Vagina (tissue), 2 donors: ENCODE measurements at regions not wholly inside any gene's neighbourhood (a gene's known extent, or its start where the extent isn't known, plus 50 kb on each side); places are given as distances from the start of the nearest gene placed in this dataset.

Experiments
- CTCF ChIP-seq, 3 experiments: fragments of 450-650 bp in 2 of 3; fragments of 200-600 bp in 1 of 3; sonication (generic) in 1 of 3; IDR thresholded peaks; one replicate each; pipeline ENCODE4 v1.5.1; 2017 to 2019; ENCODE audit warnings: antibody characterized with exemption in 3 of 3, mild to moderate bottlenecking in 2 of 3, moderate library complexity in 2 of 3
- POLR2A ChIP-seq, 2 donors: fragments of 450-650 bp; IDR thresholded peaks; one replicate each; pipeline ENCODE4 v1.6.1; 2017; ENCODE audit warnings: antibody characterized with exemption in 2 of 2, mild to moderate bottlenecking in 2 of 2, moderate library complexity in 2 of 2
- POLR2AphosphoS5 ChIP-seq, 2 donors: sonication (generic); formaldehyde crosslinking; IDR thresholded peaks; one replicate each; pipeline ENCODE4 v1.9.0; 2017; ENCODE audit warnings: antibody characterized with exemption in 2 of 2, mild to moderate bottlenecking in 2 of 2, low read depth in 1 of 2; ENCODE audit not compliant: insufficient read depth in 1 of 2

DNA sequence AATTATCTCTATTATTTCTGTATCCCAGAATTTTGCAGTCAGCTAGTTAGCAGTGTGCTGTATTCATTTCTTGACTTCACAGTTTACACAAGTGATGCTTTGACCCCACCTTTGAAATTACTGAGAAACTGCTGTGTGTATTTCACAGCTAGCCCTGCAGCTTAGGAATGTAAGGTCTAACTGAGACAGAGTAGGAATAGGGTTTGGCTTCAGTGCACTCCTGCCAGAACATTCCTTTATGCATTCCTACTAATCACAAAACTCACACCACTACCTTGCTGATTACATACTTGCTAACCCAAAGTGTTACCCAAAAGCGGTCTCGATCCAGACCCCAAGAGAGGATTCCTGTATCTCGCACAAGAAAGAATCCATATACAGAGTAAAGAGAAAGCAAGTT, 551.8 kb downstream of the CDH9 start:
- TF ChIP-seq CTCF (IDR thresholded peaks at IDR 0.05), result no peak
- TF ChIP-seq POLR2AphosphoS5 (IDR thresholded peaks at IDR 0.05; ENCODE audit: insufficient read depth in 1 of 2, low read depth in 1 of 2), result no peak
- no peak for TF ChIP-seq POLR2A (IDR thresholded peaks at IDR 0.05)
